ENCODE measurements at regions not wholly inside any gene's neighbourhood (a gene's known extent, or its start where the extent isn't known, plus 50 kb on each side); places are given as distances from the start of the nearest gene placed in this dataset.

DNA sequence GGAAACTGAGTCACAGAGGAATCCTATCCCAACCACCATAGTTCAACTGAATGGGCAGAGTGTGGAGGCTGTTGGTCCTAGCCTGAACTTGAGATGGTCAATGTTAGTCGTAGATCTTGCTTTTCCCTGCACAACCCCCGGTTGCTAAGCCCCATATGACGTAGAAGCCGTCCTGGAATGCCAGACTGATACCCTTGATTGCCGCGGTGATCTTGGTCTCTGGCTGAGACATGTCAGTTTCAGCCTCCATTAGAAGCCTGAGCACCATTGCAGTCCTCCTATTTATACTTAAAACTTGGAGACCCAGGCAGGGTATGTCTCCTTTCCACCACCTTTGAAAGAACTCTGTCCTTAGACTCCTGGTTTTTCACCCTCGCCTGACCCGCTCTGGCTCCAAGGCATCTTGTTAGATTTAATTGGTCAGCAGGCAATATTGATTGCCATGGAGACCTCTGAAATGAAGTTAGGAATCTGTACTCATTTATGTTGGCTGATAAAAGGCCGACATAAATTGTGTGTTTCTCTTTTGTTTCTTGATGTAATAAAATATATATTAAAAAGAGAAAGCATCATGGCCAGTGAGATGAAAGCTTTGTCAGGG, 53.4 kb downstream of the RPLP1 start:
- Histone ChIP-seq H3K4me3 (ENCODE audit: low read length) (no peak overlapping the region), H3K36me3 (ENCODE audit: control insufficient read depth, insufficient read depth, low read length) (no peaks in the 10 kb centered on the region), H3K27ac (ENCODE audit: low read length) (no peak overlapping the region), H3K4me1 (ENCODE audit: control insufficient read depth, insufficient read depth, low read length) (no peaks in the 10 kb centered on the region), H3K27me3 (ENCODE audit: control insufficient read depth, insufficient read depth, low read length) (peaks cover 12% of the 10 kb centered on the region), H3K9me3 (ENCODE audit: control insufficient read depth, low read depth, low read length) (no peaks in the 10 kb centered on the region)
- no peak for DNase-seq
- WGBS (ENCODE audit: insufficient coverage, low lambda C conversion rate), result no CpG with 5 or more reads among the region's 9 CpGs

DNA sequence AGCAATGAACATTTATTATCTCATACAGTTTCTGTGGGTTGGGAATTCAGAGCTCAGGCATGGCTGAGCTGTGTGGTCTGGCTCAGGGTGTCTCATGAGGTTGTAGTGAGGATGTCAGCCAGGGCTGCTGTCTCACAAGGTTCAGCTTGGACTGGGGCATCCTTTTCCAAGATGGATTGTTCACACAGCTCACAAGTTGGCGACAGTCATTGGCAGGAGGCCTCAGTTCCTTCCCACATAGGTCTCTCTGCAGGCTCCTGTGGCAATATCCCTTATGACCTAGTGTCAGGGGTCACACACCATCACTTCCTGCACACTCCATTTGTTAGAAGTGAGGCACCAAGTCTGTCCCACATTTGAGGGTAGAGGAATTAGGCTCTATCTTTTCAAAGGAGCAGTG, 56.0 kb downstream of the RPLP1 start:
- no CpG with 5 or more reads among the region's 1 CpG for WGBS (ENCODE audit: insufficient coverage, low lambda C conversion rate)
- no peaks in the 10 kb centered on the region for H3K9me3 ChIP-seq (ENCODE audit: control insufficient read depth, low read depth, low read length)
- DNase-seq, result no peak
- H3K27me3 ChIP-seq (ENCODE audit: control insufficient read depth, insufficient read depth, low read length), result peaks cover 9% of the 10 kb centered on the region
- H3K27ac ChIP-seq (ENCODE audit: low read length), result no peak overlapping the region
- no peaks in the 10 kb centered on the region for H3K36me3 ChIP-seq (ENCODE audit: control insufficient read depth, insufficient read depth, low read length)
- no peaks in the 10 kb centered on the region for H3K4me1 ChIP-seq (ENCODE audit: control insufficient read depth, insufficient read depth, low read length)
- no peak overlapping the region for H3K4me3 ChIP-seq (ENCODE audit: low read length)

- Histone ChIP-seq H3K4me3 (ENCODE audit: low read length) (no peak overlapping the region), H3K36me3 (ENCODE audit: control insufficient read depth, insufficient read depth, low read length) (no peaks in the 10 kb centered on the region), H3K27me3 (ENCODE audit: control insufficient read depth, insufficient read depth, low read length) (peaks cover 9% of the 10 kb centered on the region), H3K27ac (ENCODE audit: low read length) (no peak overlapping the region), H3K4me1 (ENCODE audit: control insufficient read depth, insufficient read depth, low read length) (no peaks in the 10 kb centered on the region), H3K9me3 (ENCODE audit: control insufficient read depth, low read depth, low read length) (no peaks in the 10 kb centered on the region)
- no peak for DNase-seq
- WGBS (ENCODE audit: insufficient coverage, low lambda C conversion rate), result no CpG with 5 or more reads among the region's 4 CpGs
Measured at GRCh38 chr15:69509131-69509530, 56.5 kb downstream of the RPLP1 start.

GRCh38 chr15:69510556-69510955, 57.9 kb downstream of the RPLP1 start:
- Histone ChIP-seq H3K4me1 (ENCODE audit: control insufficient read depth, insufficient read depth, low read length) (no peaks in the 10 kb centered on the region), H3K27ac (ENCODE audit: low read length) (no peak overlapping the region), H3K36me3 (ENCODE audit: control insufficient read depth, insufficient read depth, low read length) (no peaks in the 10 kb centered on the region), H3K4me3 (ENCODE audit: low read length) (no peak overlapping the region), H3K9me3 (ENCODE audit: control insufficient read depth, low read depth, low read length) (no peaks in the 10 kb centered on the region), H3K27me3 (ENCODE audit: control insufficient read depth, insufficient read depth, low read length) (peaks cover 10% of the 10 kb centered on the region)
- DNase-seq, result no peak

GRCh38 chr15:69511015-69511414, 58.4 kb downstream of the RPLP1 start:
- no peaks in the 10 kb centered on the region for H3K36me3 ChIP-seq (ENCODE audit: control insufficient read depth, insufficient read depth, low read length)
- no peak overlapping the region for H3K4me3 ChIP-seq (ENCODE audit: low read length)

GRCh38 chr15:69511716-69512340, 59.2 kb downstream of the RPLP1 start:
- H3K27ac ChIP-seq (ENCODE audit: low read length), result no peak overlapping the region
- no CpG with 5 or more reads among the region's 3 CpGs for WGBS (ENCODE audit: insufficient coverage, low lambda C conversion rate)
- no peaks in the 10 kb centered on the region for H3K36me3 ChIP-seq (ENCODE audit: control insufficient read depth, insufficient read depth, low read length)
- DNase-seq, result no peak
- H3K4me1 ChIP-seq (ENCODE audit: control insufficient read depth, insufficient read depth, low read length), result no peaks in the 10 kb centered on the region
- H3K9me3 ChIP-seq (ENCODE audit: control insufficient read depth, low read depth, low read length), result no peaks in the 10 kb centered on the region
- H3K27me3 ChIP-seq (ENCODE audit: control insufficient read depth, insufficient read depth, low read length), result peaks cover 11% of the 10 kb centered on the region
- no peak overlapping the region for H3K4me3 ChIP-seq (ENCODE audit: low read length)

More at GRCh38 chr15:69511015-69511414, 58.4 kb downstream of the RPLP1 start:
- no peaks in the 10 kb centered on the region for H3K9me3 ChIP-seq (ENCODE audit: control insufficient read depth, low read depth, low read length)
- H3K4me1 ChIP-seq (ENCODE audit: control insufficient read depth, insufficient read depth, low read length), result no peaks in the 10 kb centered on the region
- no peak for DNase-seq
- H3K27ac ChIP-seq (ENCODE audit: low read length), result no peak overlapping the region
- peaks cover 10% of the 10 kb centered on the region for H3K27me3 ChIP-seq (ENCODE audit: control insufficient read depth, insufficient read depth, low read length)

DNA sequence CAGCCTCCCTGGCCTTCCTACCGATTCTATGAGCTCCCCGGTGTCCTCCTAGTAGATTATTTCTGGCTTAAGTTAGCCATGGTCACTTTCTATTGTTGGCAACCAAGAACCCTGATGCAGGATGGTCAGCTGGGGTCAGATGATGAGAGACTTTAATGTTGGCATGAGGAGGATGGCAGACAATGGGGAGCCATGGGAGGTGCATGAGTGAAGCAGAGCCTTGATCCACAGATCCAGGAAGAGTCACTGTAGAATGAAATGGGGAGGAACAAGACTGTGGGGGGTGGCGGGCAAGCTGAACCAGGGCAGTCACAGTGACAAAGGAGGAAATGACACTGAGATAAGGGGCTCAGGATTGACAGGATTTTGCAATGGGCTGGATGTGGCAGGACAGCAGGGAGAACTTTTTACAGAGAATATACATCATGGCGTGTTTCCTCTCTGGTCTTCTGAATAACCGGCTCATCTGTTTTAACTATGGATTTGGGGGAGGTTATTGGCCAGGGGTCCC, 60.9 kb downstream of the RPLP1 start:
- Histone ChIP-seq H3K9me3 (ENCODE audit: control insufficient read depth, low read depth, low read length) (no peaks in the 10 kb centered on the region), H3K36me3 (ENCODE audit: control insufficient read depth, insufficient read depth, low read length) (no peaks in the 10 kb centered on the region), H3K27me3 (ENCODE audit: control insufficient read depth, insufficient read depth, low read length) (peaks cover 17% of the 10 kb centered on the region), H3K4me1 (ENCODE audit: control insufficient read depth, insufficient read depth, low read length) (no peaks in the 10 kb centered on the region), H3K4me3 (ENCODE audit: low read length) (no peak overlapping the region), H3K27ac (ENCODE audit: low read length) (no peak overlapping the region)
- no peak for DNase-seq
- WGBS (ENCODE audit: insufficient coverage, low lambda C conversion rate), result no CpG with 5 or more reads among the region's 5 CpGs

DNA sequence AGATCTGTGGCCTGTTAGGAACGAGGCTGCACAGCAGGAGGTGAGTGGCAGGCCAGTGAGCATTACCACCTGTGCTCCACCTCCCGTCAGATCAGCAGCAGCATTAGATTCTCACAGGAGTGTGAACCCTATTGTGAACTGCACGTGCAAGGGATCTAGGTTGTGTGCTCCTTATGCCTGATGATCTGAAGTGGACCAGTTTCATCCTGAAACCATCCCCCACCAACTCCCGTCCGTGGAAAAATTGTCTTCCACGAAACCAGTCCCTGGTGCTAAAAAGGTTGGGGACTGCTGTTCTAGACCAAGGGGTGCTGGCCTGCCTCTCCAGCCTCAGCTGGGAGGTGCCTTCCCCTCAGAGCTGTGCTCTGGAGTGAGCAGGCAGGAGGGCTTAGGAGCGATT, 61.4 kb downstream of the RPLP1 start:
- H3K27me3 ChIP-seq (ENCODE audit: control insufficient read depth, insufficient read depth, low read length), result peaks cover 15% of the 10 kb centered on the region
- H3K4me3 ChIP-seq (ENCODE audit: low read length), result no peak overlapping the region
- no peak for DNase-seq
- no peaks in the 10 kb centered on the region for H3K36me3 ChIP-seq (ENCODE audit: control insufficient read depth, insufficient read depth, low read length)
- H3K4me1 ChIP-seq (ENCODE audit: control insufficient read depth, insufficient read depth, low read length), result no peaks in the 10 kb centered on the region
- no peak overlapping the region for H3K27ac ChIP-seq (ENCODE audit: low read length)
- no peaks in the 10 kb centered on the region for H3K9me3 ChIP-seq (ENCODE audit: control insufficient read depth, low read depth, low read length)
- WGBS (ENCODE audit: insufficient coverage, low lambda C conversion rate), result no CpG with 5 or more reads among the region's 7 CpGs

DNA sequence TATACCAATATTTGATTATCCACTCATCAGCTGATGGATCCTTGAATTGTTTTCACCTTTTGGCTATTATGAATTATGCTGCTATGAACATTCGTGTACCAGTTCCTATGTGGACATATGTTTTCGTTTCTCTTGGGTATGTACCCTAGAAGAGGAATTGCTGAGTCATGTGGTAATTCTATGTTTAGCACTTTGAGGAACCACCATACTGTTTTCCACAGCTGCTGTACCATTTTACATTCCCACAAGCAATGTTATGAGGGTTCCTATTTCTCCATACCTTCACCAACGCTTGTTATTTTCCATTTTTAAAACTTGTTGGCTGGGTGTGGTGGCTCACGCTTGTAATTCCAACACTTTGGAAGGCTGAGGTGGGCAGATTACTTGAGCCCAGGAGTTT, 62.9 kb downstream of the RPLP1 start:
- H3K9me3 ChIP-seq (ENCODE audit: control insufficient read depth, low read depth, low read length), result no peaks in the 10 kb centered on the region
- H3K27ac ChIP-seq (ENCODE audit: low read length), result no peak overlapping the region
- peaks cover 14% of the 10 kb centered on the region for H3K27me3 ChIP-seq (ENCODE audit: control insufficient read depth, insufficient read depth, low read length)
- no peaks in the 10 kb centered on the region for H3K4me1 ChIP-seq (ENCODE audit: control insufficient read depth, insufficient read depth, low read length)
- no peak overlapping the region for H3K4me3 ChIP-seq (ENCODE audit: low read length)
- WGBS (ENCODE audit: insufficient coverage, low lambda C conversion rate), result 83% methylated on average over 1 of the region's 4 CpGs
- no peaks in the 10 kb centered on the region for H3K36me3 ChIP-seq (ENCODE audit: control insufficient read depth, insufficient read depth, low read length)
- no peak for DNase-seq

- WGBS (ENCODE audit: insufficient coverage, low lambda C conversion rate), result 58% methylated on average over 2 of the region's 3 CpGs
- Histone ChIP-seq H3K4me3 (ENCODE audit: low read length) (no peak overlapping the region), H3K36me3 (ENCODE audit: control insufficient read depth, insufficient read depth, low read length) (no peaks in the 10 kb centered on the region), H3K27ac (ENCODE audit: low read length) (no peak overlapping the region), H3K4me1 (ENCODE audit: control insufficient read depth, insufficient read depth, low read length) (no peaks in the 10 kb centered on the region), H3K9me3 (ENCODE audit: control insufficient read depth, low read depth, low read length) (no peaks in the 10 kb centered on the region), H3K27me3 (ENCODE audit: control insufficient read depth, insufficient read depth, low read length) (peaks cover 16% of the 10 kb centered on the region)
- no peak for DNase-seq
Measured at GRCh38 chr15:69515926-69516325, 63.3 kb downstream of the RPLP1 start.

GRCh38 chr15:69517052-69517451, 64.4 kb downstream of the RPLP1 start:
- no peak for DNase-seq
- Histone ChIP-seq H3K4me3 (ENCODE audit: low read length) (no peak overlapping the region), H3K9me3 (ENCODE audit: control insufficient read depth, low read depth, low read length) (no peaks in the 10 kb centered on the region), H3K27me3 (ENCODE audit: control insufficient read depth, insufficient read depth, low read length) (peaks cover 21% of the 10 kb centered on the region), H3K36me3 (ENCODE audit: control insufficient read depth, insufficient read depth, low read length) (no peaks in the 10 kb centered on the region), H3K4me1 (ENCODE audit: control insufficient read depth, insufficient read depth, low read length) (no peaks in the 10 kb centered on the region), H3K27ac (ENCODE audit: low read length) (no peak overlapping the region)
- 82% methylated on average over 2 of the region's 2 CpGs for WGBS (ENCODE audit: insufficient coverage, low lambda C conversion rate)
